HG03469 (cell line): ENCODE measurements at regions not wholly inside any gene's neighbourhood (a gene's known extent, or its start where the extent isn't known, plus 50 kb on each side); places are given as distances from the start of the nearest gene placed in this dataset.

Experiments
- ATAC-seq: cut with Tn5 transposase; IDR thresholded peaks from one replicate; pipeline ENCODE4 v1.9.1; 2021; ENCODE audit warnings: mild to moderate bottlenecking, moderate library complexity, moderate number of reproducible peaks; ENCODE audit not compliant: unreplicated experiment

- no peak for ATAC-seq
Measured at GRCh38 chr5:165786073-165786472, 2280.7 kb downstream of the MAT2B start.

- ATAC-seq = no peak
Measured at GRCh38 chr5:165795073-165795472, 2289.7 kb downstream of the MAT2B start.

GRCh38 chr5:165805756-165806155 lies 2300.3 kb downstream of the MAT2B start:
- no peak for ATAC-seq

GRCh38 chr5:165808335-165808734 lies 2302.9 kb downstream of the MAT2B start:
- ATAC-seq = no peak

GRCh38 chr5:165809914-165810313 lies 2304.5 kb downstream of the MAT2B start:
- ATAC-seq = no peak

- no peak for ATAC-seq
Measured at GRCh38 chr5:165829504-165829903, 2324.1 kb downstream of the MAT2B start.

GRCh38 chr5:165834891-165835290 lies 2329.5 kb downstream of the MAT2B start:
- no peak for ATAC-seq

GRCh38 chr5:165836046-165836445 lies 2330.6 kb downstream of the MAT2B start:
- no peak for ATAC-seq

GRCh38 chr5:165837286-165837685 lies 2331.9 kb downstream of the MAT2B start:
- no peak for ATAC-seq

- no peak for ATAC-seq
Measured at GRCh38 chr5:165844571-165844970, 2339.2 kb downstream of the MAT2B start.

- no peak for ATAC-seq
Measured at GRCh38 chr5:165858118-165858517, 2352.7 kb downstream of the MAT2B start.

- ATAC-seq = no peak
Measured at GRCh38 chr5:165859251-165859650, 2353.8 kb downstream of the MAT2B start.

- no peak for ATAC-seq
Measured at GRCh38 chr5:165863239-165863638, 2357.8 kb downstream of the MAT2B start.

- no peak for ATAC-seq
Measured at GRCh38 chr5:165871291-165871690, 2365.9 kb downstream of the MAT2B start.

GRCh38 chr5:165874851-165875250 lies 2369.4 kb downstream of the MAT2B start:
- ATAC-seq = no peak

GRCh38 chr5:165876538-165876937 lies 2371.1 kb downstream of the MAT2B start:
- ATAC-seq = no peak

GRCh38 chr5:165877475-165877874 lies 2372.1 kb downstream of the MAT2B start:
- no peak for ATAC-seq

GRCh38 chr5:165881259-165881658 lies 2375.8 kb downstream of the MAT2B start:
- ATAC-seq = no peak

GRCh38 chr5:165882099-165882498 lies 2376.7 kb downstream of the MAT2B start:
- no peak for ATAC-seq

- ATAC-seq = no peak
Measured at GRCh38 chr5:165885623-165886350, 2380.4 kb downstream of the MAT2B start.

GRCh38 chr5:165887147-165887546 lies 2381.7 kb downstream of the MAT2B start:
- ATAC-seq = no peak

- ATAC-seq = no peak
Measured at GRCh38 chr5:165892383-165892782, 2387.0 kb downstream of the MAT2B start.

- no peak for ATAC-seq
Measured at GRCh38 chr5:165894916-165895315, 2389.5 kb downstream of the MAT2B start.
